H9 (cell line): ENCODE measurements at regions not wholly inside any gene's neighbourhood (a gene's known extent, or its start where the extent isn't known, plus 50 kb on each side); places are given as distances from the start of the nearest gene placed in this dataset.

ENCODE experiments used
- DNase-seq: peaks from one replicate; pipeline ENCODE4 v3.0.0-alpha.2; 2017
- H2AFZ ChIP-seq: one replicate; pipeline ENCODE4 v1.6.1; 2013; ENCODE audit warnings: mild to moderate bottlenecking, low read length, control low read depth, moderate library complexity
- H2AK5ac ChIP-seq: 2 replicates; pipeline ENCODE4 v1.6.1; 2013; ENCODE audit warnings: low read length, control low read depth, mixed read lengths; ENCODE audit not compliant: insufficient read length
- H2BK120ac ChIP-seq: one replicate; pipeline ENCODE4 v1.6.1; 2013; ENCODE audit warnings: low read depth, mild to moderate bottlenecking, low read length, control low read depth, inconsistent platforms; ENCODE audit not compliant: poor library complexity, severe bottlenecking
- H2BK12ac ChIP-seq: 2 replicates; pipeline ENCODE4 v1.6.1; 2013; ENCODE audit warnings: low read length, control low read depth, mixed read lengths, low read depth; ENCODE audit not compliant: insufficient read length
- H2BK15ac ChIP-seq: 2 replicates; pipeline ENCODE4 v1.6.1; 2013; ENCODE audit warnings: low read depth, low read length, control low read depth
- H2BK20ac ChIP-seq: one replicate; pipeline ENCODE4 v1.6.1; 2013; ENCODE audit warnings: low read depth, mild to moderate bottlenecking, low read length, control low read depth, inconsistent platforms; ENCODE audit not compliant: poor library complexity, severe bottlenecking
- H2BK5ac ChIP-seq: 2 replicates; pipeline ENCODE4 v1.6.1; 2013; ENCODE audit warnings: low read length, control low read depth, mixed read lengths; ENCODE audit not compliant: insufficient read length
- H3K14ac ChIP-seq: 2 replicates; pipeline ENCODE4 v1.6.1; 2013; ENCODE audit warnings: low read length, control low read depth; ENCODE audit not compliant: insufficient read depth
- H3K18ac ChIP-seq: 2 replicates; pipeline ENCODE4 v1.6.1; 2013; ENCODE audit warnings: low read depth, mild to moderate bottlenecking, mixed read lengths, low read length, control low read depth; ENCODE audit not compliant: insufficient read length
- H3K23ac ChIP-seq: 2 replicates; pipeline ENCODE4 v1.6.1; 2013; ENCODE audit warnings: low read length, control low read depth, mixed read lengths, low read depth; ENCODE audit not compliant: insufficient read length
- H3K23me2 ChIP-seq: 2 replicates; pipeline ENCODE4 v1.6.1; 2013; ENCODE audit warnings: low read depth, mild to moderate bottlenecking, mixed read lengths, low read length, control low read depth; ENCODE audit not compliant: insufficient read length, poor library complexity, severe bottlenecking
- H3K27ac ChIP-seq: 2 replicates; pipeline ENCODE4 v1.5.1; 2013; ENCODE audit warnings: low read length, control low read depth, mixed read lengths, low read depth; ENCODE audit not compliant: insufficient read length
- H3K27me3 ChIP-seq: 2 replicates; pipeline ENCODE4 v1.6.1; 2013; ENCODE audit warnings: low read length, control low read depth, inconsistent platforms; ENCODE audit not compliant: insufficient read depth
- H3K4ac ChIP-seq: 2 replicates; pipeline ENCODE4 v1.6.1; 2013; ENCODE audit warnings: low read depth, mild to moderate bottlenecking, control low read depth, inconsistent platforms, low read length, moderate library complexity
- H3K4me1 ChIP-seq: 2 replicates; pipeline ENCODE4 v1.6.1; 2013; ENCODE audit warnings: low read length, control low read depth, inconsistent platforms; ENCODE audit not compliant: insufficient read depth
- H3K4me2 ChIP-seq: 2 replicates; pipeline ENCODE4 v1.6.1; 2013; ENCODE audit warnings: low read length, control low read depth, mixed read lengths; ENCODE audit not compliant: insufficient read length, insufficient read depth
- H3K56ac ChIP-seq: 2 replicates; pipeline ENCODE4 v1.6.1; 2013; ENCODE audit warnings: low read depth, mild to moderate bottlenecking, mixed read lengths, low read length, control low read depth; ENCODE audit not compliant: insufficient read length
- H3K79me1 ChIP-seq: 2 replicates; pipeline ENCODE4 v1.6.1; 2013; ENCODE audit warnings: low read depth, mild to moderate bottlenecking, moderate library complexity, low read length, control low read depth, inconsistent platforms; ENCODE audit not compliant: insufficient read depth, poor library complexity, severe bottlenecking
- H3K79me2 ChIP-seq: 2 replicates; pipeline ENCODE4 v1.6.1; 2013; ENCODE audit warnings: low read length, control low read depth, inconsistent platforms; ENCODE audit not compliant: insufficient read depth
- H3K9ac ChIP-seq: 2 replicates; pipeline ENCODE4 v1.6.1; 2013; ENCODE audit warnings: low read length, control low read depth, mixed read lengths; ENCODE audit not compliant: insufficient read length; ENCODE audit errors: extremely low read depth
- H3K9me3 ChIP-seq: one replicate; pipeline ENCODE4 v1.6.1; 2013; ENCODE audit warnings: low read depth, low read length, inconsistent platforms; ENCODE audit not compliant: control insufficient read depth
- H3T11ph ChIP-seq: one replicate; pipeline ENCODE4 v1.6.1; 2013; ENCODE audit warnings: mild to moderate bottlenecking, low read length, control low read depth, inconsistent platforms
- H4K20me1 ChIP-seq: one replicate; pipeline ENCODE4 v1.6.1; 2013; ENCODE audit not compliant: control insufficient read depth, insufficient read length, insufficient read depth
- H4K5ac ChIP-seq: 2 replicates; pipeline ENCODE4 v1.6.1; 2013; ENCODE audit warnings: low read depth, mild to moderate bottlenecking, mixed read lengths, low read length, control low read depth; ENCODE audit not compliant: insufficient read length
- H4K8ac ChIP-seq: replicated peaks from 2 replicates; pipeline ENCODE4 v1.6.1; 2013; ENCODE audit warnings: low read length, control low read depth, mixed read lengths, low read depth; ENCODE audit not compliant: insufficient read length
- H4K91ac ChIP-seq: 2 replicates; pipeline ENCODE4 v1.6.1; 2013; ENCODE audit warnings: low read depth, mild to moderate bottlenecking, moderate library complexity, mixed read lengths, low read length, control low read depth; ENCODE audit not compliant: insufficient read length
- H3K27ac Mint-ChIP-seq, 3 experiments: 2 replicates in 2 of 3; 3 replicates in 1 of 3; pipeline ENCODE4 v1.8.0; 2020 to 2021; ENCODE audit warnings: mixed read lengths in 3 of 3, mild to moderate bottlenecking in 1 of 3, moderate library complexity in 1 of 3
- H3K27me3 Mint-ChIP-seq: 2 replicates; pipeline ENCODE4 v1.8.0; 2021; ENCODE audit warnings: low read depth, mild to moderate bottlenecking, moderate library complexity, mixed read lengths
- H3K36me3 Mint-ChIP-seq, 3 experiments: 2 replicates in 2 of 3; 3 replicates in 1 of 3; pipeline ENCODE4 v1.8.0; 2020 to 2021; ENCODE audit warnings: low read depth in 3 of 3, mixed read lengths in 3 of 3; ENCODE audit not compliant: insufficient read depth in 1 of 3
- H3K4me1 Mint-ChIP-seq, 2 experiments: 2 replicates each; pipeline ENCODE4 v1.8.0; 2020; ENCODE audit warnings: mixed read lengths in 2 of 2
- H3K4me3 Mint-ChIP-seq, 2 experiments: 2 replicates in 1 of 2; 3 replicates in 1 of 2; pipeline ENCODE4 v1.8.0; 2020 to 2021; ENCODE audit warnings: mild to moderate bottlenecking in 2 of 2, mixed read lengths in 2 of 2, moderate library complexity in 1 of 2
- H3K9me3 Mint-ChIP-seq, 2 experiments: 2 replicates in 1 of 2; 3 replicates in 1 of 2; pipeline ENCODE4 v1.8.0; 2020; ENCODE audit warnings: mild to moderate bottlenecking in 2 of 2, mixed read lengths in 2 of 2, moderate library complexity in 1 of 2
- CTCF ChIP-seq: fragments of 200-600 bp; sonication (generic); conservative IDR thresholded peaks from 3 replicates; pipeline ENCODE4 v1.8.0; 2021; ENCODE audit warnings: antibody characterized with exemption, mild to moderate bottlenecking
- WGBS: extraction: QIAGEN DNeasy Blood & Tissue Kit; methylation state at CpG from one replicate; pipeline ENCODE4 v1.1.7; 2013; ENCODE audit warnings: missing lambda C conversion rate, low lambda C conversion rate, mixed read lengths; ENCODE audit not compliant: insufficient read length; ENCODE audit errors: extremely low coverage; 5-methylcytosine and 5-hydroxymethylcytosine counted together

- H3K36me3 Mint-ChIP-seq, result peaks cover 0 to 9% (median 0%) of the 10 kb centered on the region in 3 experiments; a peak in 2 of 7 replicates
- H3K27me3 ChIP-seq, result no peaks in the 10 kb centered on the region
- H3K9me3 Mint-ChIP-seq, result no peaks in the 10 kb centered on the region
- H2BK15ac ChIP-seq, result no peak overlapping the region
- no peak overlapping the region for H3K4ac ChIP-seq
- no peak overlapping the region for H3K4me3 Mint-ChIP-seq
- no peak overlapping the region for H3K56ac ChIP-seq
- H3T11ph ChIP-seq, result no peak overlapping the region
- no peak overlapping the region for H2BK120ac ChIP-seq
- no peak overlapping the region for H2AK5ac ChIP-seq
- H3K4me1 ChIP-seq, result no peaks in the 10 kb centered on the region
- WGBS, result no CpG with 5 or more reads among the region's 8 CpGs
- H3K79me2 ChIP-seq, result no peaks in the 10 kb centered on the region
- H3K9me3 ChIP-seq, result no peaks in the 10 kb centered on the region
- H3K27ac Mint-ChIP-seq, result 0 out of 7 replicates have a peak overlapping the region, but pooled peaks of 1 of the 3 experiments have one; percentile 52
- no peak overlapping the region for H4K8ac ChIP-seq
- H2BK5ac ChIP-seq, result no peak overlapping the region
- H4K20me1 ChIP-seq, result no peaks in the 10 kb centered on the region
- peaks cover 2% of the 10 kb centered on the region for H3K23me2 ChIP-seq
- H3K79me1 ChIP-seq, result no peaks in the 10 kb centered on the region
- DNase-seq, result no peak
- H4K91ac ChIP-seq, result no peak overlapping the region
- no peak overlapping the region for H3K14ac ChIP-seq
- peaks cover 1% of the 10 kb centered on the region; the same call in 1 of the 2 replicates for H3K27me3 Mint-ChIP-seq
- no peak overlapping the region for H3K18ac ChIP-seq
- H3K4me1 Mint-ChIP-seq, result peaks cover 2 to 7% of the 10 kb centered on the region in 2 experiments
- no peak overlapping the region for H2BK20ac ChIP-seq
- no peak overlapping the region for H3K4me2 ChIP-seq
- H3K9ac ChIP-seq, result no peak overlapping the region
- no peak for TF ChIP-seq CTCF
- H4K5ac ChIP-seq, result no peak overlapping the region
- no peak overlapping the region for H2AFZ ChIP-seq
- H3K23ac ChIP-seq, result no peak overlapping the region
- no peak overlapping the region for H2BK12ac ChIP-seq
- no peak overlapping the region for H3K27ac ChIP-seq
Observed at GRCh38 chr1:831522-831921, 92.2 kb upstream of the SAMD11 start.
